Breast epithelium (tissue), 3 donors: ENCODE measurements at regions not wholly inside any gene's neighbourhood (a gene's known extent, or its start where the extent isn't known, plus 50 kb on each side); places are given as distances from the start of the nearest gene placed in this dataset.
"Not testable (repeated sequence)": the region's sequence is repeated elsewhere in the genome, so short reads cannot be mapped to it uniquely, and the experiment has no call there.

ENCODE experiments used
- CTCF ChIP-seq, 3 donors: fragments of 450-650 bp; IDR thresholded peaks; one replicate each; pipeline ENCODE4 v1.5.1; 2016 to 2017; ENCODE audit warnings: antibody characterized with exemption in 3 of 3, mild to moderate bottlenecking in 3 of 3, moderate library complexity in 3 of 3
- POLR2AphosphoS5 ChIP-seq, 3 donors: sonication (generic); formaldehyde crosslinking; IDR thresholded peaks; one replicate each; pipeline ENCODE4 v1.6.1; 2017; ENCODE audit warnings: antibody characterized with exemption in 3 of 3

GRCh38 chr22:11574659-11575058 is 3953.3 kb upstream of the OR11H1 start:
- TF ChIP-seq POLR2AphosphoS5, CTCF (IDR thresholded peaks at IDR 0.05): not testable (repeated sequence)
